ENCODE measurements at regions not wholly inside any gene's neighbourhood (a gene's known extent, or its start where the extent isn't known, plus 50 kb on each side); places are given as distances from the start of the nearest gene placed in this dataset.

DNA sequence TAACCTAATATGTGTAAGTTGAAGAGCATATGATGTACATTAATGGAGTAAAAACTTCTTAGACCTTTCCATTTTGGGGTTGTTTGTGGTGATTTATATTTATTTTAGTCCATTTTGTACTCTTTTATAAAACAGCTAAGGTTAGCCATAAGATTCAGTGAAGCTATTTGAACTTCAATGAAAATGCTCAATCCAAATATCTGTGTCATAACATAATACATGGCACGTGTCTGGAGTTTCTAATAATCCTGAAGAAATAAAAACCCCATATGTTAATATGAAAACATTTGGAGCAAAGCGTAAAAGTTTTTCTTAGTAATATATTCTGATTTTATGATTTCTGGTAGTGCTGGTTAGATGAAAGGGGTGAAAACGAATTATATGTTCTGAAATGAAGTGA, 1729.7 kb downstream of the PCDH9 start:
- ChIA-PET POLR2A (ENCODE audit: unreplicated experiment) (no interaction called here), CTCF (interaction anchor here (0.6 kb wide), 1 partner anchor 9 kb away, joined by 3 read pairs; no protein-coding TSS in a partner anchor)
- H2AK5ac ChIP-seq (ENCODE audit: low read depth, low read length), result no peak overlapping the region
- H2BK5ac ChIP-seq (ENCODE audit: low read depth, low read length, poor library complexity, severe bottlenecking), result no peak overlapping the region
- no peak overlapping the region for H3K4me3 ChIP-seq (ENCODE audit: insufficient read depth, low read depth, low read length)
- H3K23ac ChIP-seq (ENCODE audit: low read depth, low read length), result no peak overlapping the region
- H3K9ac ChIP-seq (ENCODE audit: low read depth, low read length), result no peak overlapping the region
- BruUV-seq (replicated peaks), result no TSS peak
- no peak overlapping the region for H3K18ac ChIP-seq (ENCODE audit: low read depth, low read length)
- WGBS, 2 experiments (ENCODE audit: extremely low coverage in 2 of 2, insufficient read length in 1 of 2), result no CpG with 5 or more reads among the region's 3 CpGs
- H2BK120ac ChIP-seq (ENCODE audit: low read depth, low read length), result no peak overlapping the region
- H3K9me3 ChIP-seq (ENCODE audit: control insufficient read depth, insufficient read depth, low read length), result no peaks in the 10 kb centered on the region
- no peak for TF ChIP-seq CEBPB (IDR thresholded peaks at IDR 0.05; ENCODE audit: low read depth, low read length)
- TF ChIP-seq FOS (IDR thresholded peaks at IDR 0.05; ENCODE audit: low read depth, low read length), result no peak
- TF ChIP-seq RAD21 (IDR thresholded peaks at IDR 0.05; ENCODE audit: low read length), result no peak
- no peak for TF ChIP-seq RFX5 (IDR thresholded peaks at IDR 0.05; ENCODE audit: low read depth, low read length)
- TF ChIP-seq CHD1 (IDR thresholded peaks at IDR 0.05; ENCODE audit: low read depth, low read length), result no peak
- no peak for TF ChIP-seq POLR2A (IDR thresholded peaks at IDR 0.05; ENCODE audit: low read depth, low read length)
- TF ChIP-seq, protein P1, sequence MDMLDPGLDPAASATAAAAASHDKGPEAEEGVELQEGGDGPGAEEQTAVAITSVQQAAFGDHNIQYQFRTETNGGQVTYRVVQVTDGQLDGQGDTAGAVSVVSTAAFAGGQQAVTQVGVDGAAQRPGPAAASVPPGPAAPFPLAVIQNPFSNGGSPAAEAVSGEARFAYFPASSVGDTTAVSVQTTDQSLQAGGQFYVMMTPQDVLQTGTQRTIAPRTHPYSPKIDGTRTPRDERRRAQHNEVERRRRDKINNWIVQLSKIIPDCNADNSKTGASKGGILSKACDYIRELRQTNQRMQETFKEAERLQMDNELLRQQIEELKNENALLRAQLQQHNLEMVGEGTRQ (IDR thresholded peaks at IDR 0.05; ENCODE audit: low read depth, low read length), result no peak
- TF ChIP-seq MXI1 (IDR thresholded peaks at IDR 0.05; ENCODE audit: borderline replicate concordance, low read depth, low read length), result no peak
- TF ChIP-seq, protein P2, sequence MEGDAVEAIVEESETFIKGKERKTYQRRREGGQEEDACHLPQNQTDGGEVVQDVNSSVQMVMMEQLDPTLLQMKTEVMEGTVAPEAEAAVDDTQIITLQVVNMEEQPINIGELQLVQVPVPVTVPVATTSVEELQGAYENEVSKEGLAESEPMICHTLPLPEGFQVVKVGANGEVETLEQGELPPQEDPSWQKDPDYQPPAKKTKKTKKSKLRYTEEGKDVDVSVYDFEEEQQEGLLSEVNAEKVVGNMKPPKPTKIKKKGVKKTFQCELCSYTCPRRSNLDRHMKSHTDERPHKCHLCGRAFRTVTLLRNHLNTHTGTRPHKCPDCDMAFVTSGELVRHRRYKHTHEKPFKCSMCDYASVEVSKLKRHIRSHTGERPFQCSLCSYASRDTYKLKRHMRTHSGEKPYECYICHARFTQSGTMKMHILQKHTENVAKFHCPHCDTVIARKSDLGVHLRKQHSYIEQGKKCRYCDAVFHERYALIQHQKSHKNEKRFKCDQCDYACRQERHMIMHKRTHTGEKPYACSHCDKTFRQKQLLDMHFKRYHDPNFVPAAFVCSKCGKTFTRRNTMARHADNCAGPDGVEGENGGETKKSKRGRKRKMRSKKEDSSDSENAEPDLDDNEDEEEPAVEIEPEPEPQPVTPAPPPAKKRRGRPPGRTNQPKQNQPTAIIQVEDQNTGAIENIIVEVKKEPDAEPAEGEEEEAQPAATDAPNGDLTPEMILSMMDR (conservative IDR thresholded peaks at IDR 0.05; ENCODE audit: low read depth, low read length), result no peak
- TF ChIP-seq NFE2L2 (IDR thresholded peaks at IDR 0.05; ENCODE audit: low read depth, low read length), result no peak
- TF ChIP-seq SMC3 (IDR thresholded peaks at IDR 0.05; ENCODE audit: low read depth, low read length), result no peak
- no peak for TF ChIP-seq MAZ (IDR thresholded peaks at IDR 0.05; ENCODE audit: borderline replicate concordance, low read depth, low read length)
- TF ChIP-seq MAFK (IDR thresholded peaks at IDR 0.05; ENCODE audit: low read depth, low read length), result no peak
- TF ChIP-seq, protein P3, sequence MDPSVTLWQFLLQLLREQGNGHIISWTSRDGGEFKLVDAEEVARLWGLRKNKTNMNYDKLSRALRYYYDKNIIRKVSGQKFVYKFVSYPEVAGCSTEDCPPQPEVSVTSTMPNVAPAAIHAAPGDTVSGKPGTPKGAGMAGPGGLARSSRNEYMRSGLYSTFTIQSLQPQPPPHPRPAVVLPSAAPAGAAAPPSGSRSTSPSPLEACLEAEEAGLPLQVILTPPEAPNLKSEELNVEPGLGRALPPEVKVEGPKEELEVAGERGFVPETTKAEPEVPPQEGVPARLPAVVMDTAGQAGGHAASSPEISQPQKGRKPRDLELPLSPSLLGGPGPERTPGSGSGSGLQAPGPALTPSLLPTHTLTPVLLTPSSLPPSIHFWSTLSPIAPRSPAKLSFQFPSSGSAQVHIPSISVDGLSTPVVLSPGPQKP (IDR thresholded peaks at IDR 0.05; ENCODE audit: borderline replicate concordance, low read depth, low read length), result no peak
- TF ChIP-seq BHLHE40 (IDR thresholded peaks at IDR 0.05; ENCODE audit: low read depth, low read length), result no peak
- no peaks in the 10 kb centered on the region for H3K79me1 ChIP-seq (ENCODE audit: low read depth in 1 of 2, low read length in 2 of 2)
- no peaks in the 10 kb centered on the region for H3K27me3 ChIP-seq (ENCODE audit: control insufficient read depth, insufficient read depth, low read length)
- dilution Hi-C loops (cut with HindIII; ENCODE audit: low sequenced_read_pairs, unreplicated experiment) (no loop called here), in situ Hi-C loops (cut with MboI; ENCODE audit: low sequenced_read_pairs) (no loop called here), intact Hi-C loops (cut with micrococcal nuclease) (no loop called here)
- H2AFZ ChIP-seq (replicated peaks; ENCODE audit: low read length, poor library complexity), result no peak overlapping the region
- no peak overlapping the region for H2BK15ac ChIP-seq (ENCODE audit: low read depth, low read length)
- H3K36me3 ChIP-seq (ENCODE audit: control insufficient read depth, insufficient read depth, low read length), result no peaks in the 10 kb centered on the region
- H4K8ac ChIP-seq (ENCODE audit: low read depth in 2 of 2, low read length in 2 of 2), result no peak overlapping the region
- no peak overlapping the region for H3K4me2 ChIP-seq (ENCODE audit: low read depth, low read length)
- H3K4ac ChIP-seq (ENCODE audit: low read depth, low read length), result no peak overlapping the region
- H3K4me1 ChIP-seq (ENCODE audit: control insufficient read depth, insufficient read depth, low read length), result peaks cover 4% of the 10 kb centered on the region; the same call in 1 of the 2 replicates
- H4K20me1 ChIP-seq (ENCODE audit: insufficient read depth, low read length), result no peaks in the 10 kb centered on the region
- no peak overlapping the region for H3K14ac ChIP-seq (replicated peaks; ENCODE audit: low read depth, low read length)
- no peak overlapping the region for H4K5ac ChIP-seq (ENCODE audit: low read depth, low read length)
- H2AK9ac ChIP-seq (replicated peaks; ENCODE audit: low read depth, low read length, poor library complexity), result no peak overlapping the region
- H4K91ac ChIP-seq (ENCODE audit: insufficient read depth, low read depth, low read length), result no peak overlapping the region
- ATAC-seq (ENCODE audit: low read depth) (no peak), DNase-seq (no peak)
- H3K9me1 ChIP-seq (ENCODE audit: insufficient read depth, low read length), result peaks cover 3% of the 10 kb centered on the region; the same call in 1 of the 2 replicates
- H3K56ac ChIP-seq (ENCODE audit: extremely low read depth, insufficient read depth, low read length), result no peak overlapping the region
- H2BK20ac ChIP-seq (ENCODE audit: low read depth, low read length), result no peak overlapping the region
- H3K27ac ChIP-seq (ENCODE audit: insufficient read depth, low read length), result no peak overlapping the region
